MM.1S (cell line): ENCODE measurements at regions not wholly inside any gene's neighbourhood (a gene's known extent, or its start where the extent isn't known, plus 50 kb on each side); places are given as distances from the start of the nearest gene placed in this dataset.
"Not testable (repeated sequence)": the region's sequence is repeated elsewhere in the genome, so short reads cannot be mapped to it uniquely, and the experiment has no call there.

Source experiments
- CTCF ChIP-seq: fragments of 300-600 bp; sonication (generic); IDR thresholded peaks from 2 replicates; pipeline ENCODE4 v1.5.1; 2016; ENCODE audit warnings: antibody characterized with exemption, low read length, mixed read lengths
- EZH2 ChIP-seq: fragments of 300-600 bp; sonication (generic); optimal IDR thresholded peaks from 2 replicates; pipeline ENCODE3; 2017; ENCODE audit warnings: low read depth, mild to moderate bottlenecking, antibody characterized with exemption, low read length, mixed read lengths
- EZH2phosphoT487 ChIP-seq: fragments of 300-600 bp; sonication (generic); IDR thresholded peaks from 2 replicates; pipeline ENCODE4 v1.6.1; 2018; ENCODE audit warnings: antibody characterized with exemption, low read length

GRCh38 chr7:138397071-138397433 is 63.0 kb upstream of the TRIM24 start:
- TF ChIP-seq EZH2, CTCF, EZH2phosphoT487: not testable (repeated sequence)
